HG02798 (cell line): ENCODE measurements at regions not wholly inside any gene's neighbourhood (a gene's known extent, or its start where the extent isn't known, plus 50 kb on each side); places are given as distances from the start of the nearest gene placed in this dataset.

ENCODE experiments used
- ATAC-seq: cut with Tn5 transposase; IDR thresholded peaks from one replicate; pipeline ENCODE4 v1.9.1; 2021; ENCODE audit warnings: mild to moderate bottlenecking; ENCODE audit not compliant: unreplicated experiment, poor library complexity

- no peak for ATAC-seq
Measured at GRCh38 chr17:70771804-70772386, 602.6 kb downstream of the KCNJ2 start.

DNA sequence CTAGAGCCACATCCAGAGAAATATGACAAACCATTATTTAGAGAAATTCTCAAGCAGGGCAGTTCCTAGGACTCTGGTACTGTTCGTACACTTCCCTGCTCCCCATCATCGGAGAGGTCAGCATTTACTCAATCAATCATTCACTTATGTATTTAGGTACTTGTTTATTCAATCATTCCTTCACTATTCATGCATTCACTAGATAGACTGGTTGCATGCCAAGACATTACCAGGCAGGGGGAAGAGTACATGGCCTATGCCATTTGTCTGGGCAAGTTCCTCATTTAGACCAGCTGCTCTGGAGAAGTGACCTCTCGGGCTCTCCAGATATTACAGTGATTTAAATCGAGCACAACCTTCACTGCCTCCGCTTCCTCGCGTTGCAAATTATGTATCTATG is 603.4 kb downstream of the KCNJ2 start:
- ATAC-seq: no peak

- no peak for ATAC-seq
Measured at GRCh38 chr17:70773258-70773657, 603.9 kb downstream of the KCNJ2 start.

GRCh38 chr17:70774339-70775117 is 605.2 kb downstream of the KCNJ2 start:
- no peak for ATAC-seq

- no peak for ATAC-seq
Measured at GRCh38 chr17:70775679-70776078, 606.3 kb downstream of the KCNJ2 start.

- ATAC-seq: no peak
Measured at GRCh38 chr17:70776441-70776840, 607.1 kb downstream of the KCNJ2 start.

- no peak for ATAC-seq
Measured at GRCh38 chr17:70780031-70780430, 610.7 kb downstream of the KCNJ2 start.

DNA sequence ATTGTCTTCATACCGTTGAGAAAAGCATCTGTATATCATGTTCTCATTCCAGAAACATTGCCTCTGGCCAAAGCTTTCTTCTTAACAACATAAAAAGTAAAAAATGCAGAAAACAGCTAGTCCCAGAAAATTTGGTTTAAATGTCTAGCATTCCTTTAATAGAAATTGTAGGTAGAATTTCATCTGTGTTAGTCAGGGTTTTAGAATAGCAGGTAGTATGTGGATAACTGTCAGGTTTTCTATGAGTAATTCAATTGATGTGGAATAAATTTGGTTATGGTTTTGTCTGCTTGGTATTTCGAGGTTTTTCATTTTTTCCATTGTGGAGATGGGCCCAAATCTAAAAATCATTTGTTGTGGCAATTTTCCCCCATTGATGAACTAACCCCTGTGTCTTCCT is 616.7 kb downstream of the KCNJ2 start:
- no peak for ATAC-seq

- no peak for ATAC-seq
Measured at GRCh38 chr17:70787721-70788300, 618.5 kb downstream of the KCNJ2 start.

- no peak for ATAC-seq
Measured at GRCh38 chr17:70791748-70792443, 622.6 kb downstream of the KCNJ2 start.

GRCh38 chr17:70794738-70795137 is 625.4 kb downstream of the KCNJ2 start:
- no peak for ATAC-seq

- no peak for ATAC-seq
Measured at GRCh38 chr17:70795620-70796019, 626.3 kb downstream of the KCNJ2 start.

DNA sequence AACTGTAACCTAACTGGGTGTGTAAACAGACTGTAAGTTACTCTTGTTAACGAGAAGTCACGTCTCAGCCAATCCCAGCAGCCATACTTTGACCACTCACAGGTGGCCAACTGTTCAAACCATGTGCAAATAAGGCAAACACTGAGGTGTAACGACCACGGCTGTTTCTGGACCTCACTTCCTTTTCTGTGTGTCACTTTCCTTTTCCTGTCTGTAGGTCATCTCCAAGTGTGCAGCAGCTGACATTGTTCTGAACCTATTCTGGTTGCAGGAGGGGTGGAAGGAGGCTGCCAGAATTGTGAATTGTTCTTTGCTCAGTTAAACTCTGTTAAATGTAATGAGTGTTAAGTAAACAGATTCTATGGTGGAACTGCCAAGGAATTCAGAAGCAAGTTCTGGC is 627.4 kb downstream of the KCNJ2 start:
- ATAC-seq: no peak

- no peak for ATAC-seq
Measured at GRCh38 chr17:70797166-70797565, 627.8 kb downstream of the KCNJ2 start.

GRCh38 chr17:70804161-70804560 is 634.8 kb downstream of the KCNJ2 start:
- ATAC-seq: no peak

DNA sequence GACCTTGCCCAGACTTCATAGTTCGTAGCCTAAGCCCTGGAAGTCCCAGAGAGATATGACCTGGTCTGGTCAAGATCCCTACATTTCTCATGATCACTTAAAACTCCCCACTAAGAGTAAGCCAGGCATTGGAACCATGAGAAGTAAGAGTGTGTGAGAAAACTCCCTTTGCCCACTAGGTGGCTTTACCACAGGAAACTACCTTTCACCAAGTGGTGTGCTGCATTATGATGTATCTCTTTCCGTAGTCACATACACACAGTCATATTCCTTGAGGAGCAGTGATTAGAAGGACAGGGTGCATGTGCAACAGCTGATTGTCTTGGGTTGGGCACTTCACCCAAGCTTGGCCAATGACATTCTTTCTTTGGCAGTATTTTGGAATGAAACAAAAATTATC is 639.3 kb downstream of the KCNJ2 start:
- no peak for ATAC-seq

DNA sequence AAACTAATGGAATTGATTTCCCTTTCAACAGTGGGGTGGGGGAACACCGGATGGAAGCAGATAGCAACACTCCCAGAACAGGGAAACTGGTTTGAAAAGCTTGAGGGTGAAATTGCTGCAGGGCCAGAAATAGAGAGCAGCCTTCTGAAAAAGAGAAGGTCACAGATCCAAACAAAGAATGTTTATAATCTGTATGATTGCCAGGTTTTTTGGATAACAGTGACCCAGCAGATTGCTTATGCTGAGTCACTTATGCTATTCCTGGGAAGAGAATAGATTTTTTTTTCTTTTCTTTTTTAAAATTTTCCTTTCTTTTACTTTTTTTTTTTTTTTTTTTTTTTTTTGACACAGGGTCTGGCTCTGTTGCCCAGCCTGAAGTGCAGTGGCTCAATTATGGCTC is 641.3 kb downstream of the KCNJ2 start:
- ATAC-seq: no peak

- no peak for ATAC-seq
Measured at GRCh38 chr17:70813355-70813930, 644.1 kb downstream of the KCNJ2 start.

- no peak for ATAC-seq
Measured at GRCh38 chr17:70819183-70819582, 649.9 kb downstream of the KCNJ2 start.

GRCh38 chr17:70820276-70820675 is 650.9 kb downstream of the KCNJ2 start:
- ATAC-seq: no peak
